ENCODE measurements at regions not wholly inside any gene's neighbourhood (a gene's known extent, or its start where the extent isn't known, plus 50 kb on each side); places are given as distances from the start of the nearest gene placed in this dataset.

DNA sequence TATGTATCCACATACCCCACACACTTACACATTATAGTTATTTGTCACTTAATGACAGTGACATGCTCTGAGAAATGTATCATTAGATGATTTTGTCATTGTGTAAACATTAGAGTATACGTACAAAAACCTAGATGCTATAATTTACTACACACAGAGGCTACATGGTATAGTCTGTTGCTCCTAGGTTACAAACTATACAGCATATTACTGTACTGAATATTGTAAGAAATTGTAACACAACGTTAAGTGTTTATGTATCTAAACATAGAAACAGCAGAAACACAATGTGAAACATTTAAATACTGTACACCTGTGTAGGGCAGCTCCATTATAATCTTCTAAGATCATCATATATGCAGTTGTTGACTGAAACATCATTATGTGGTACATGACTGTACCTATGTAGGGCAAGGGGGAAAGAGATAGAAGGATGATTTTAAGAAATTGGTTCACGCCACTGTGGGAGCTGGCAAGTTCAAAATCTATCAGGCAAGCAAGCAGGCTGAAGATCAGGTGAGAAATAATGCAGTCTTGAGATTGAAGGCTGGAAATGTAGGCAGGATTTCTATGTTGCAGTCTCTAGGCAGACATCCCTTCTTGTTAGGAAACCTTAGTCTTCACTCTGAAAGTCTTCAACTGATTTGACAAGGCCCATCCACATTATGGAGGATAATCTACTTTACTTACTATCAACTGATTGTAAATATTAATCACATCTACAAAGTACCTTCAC is 78.0 kb upstream of the CPEB2 start:
- no peak for DNase-seq
- TF ChIP-seq CTCF (IDR thresholded peaks at IDR 0.05) (no peak), POLR2A (IDR thresholded peaks at IDR 0.05) (no peak)
- Histone ChIP-seq H3K4me1 (peaks cover 0 to 8% (median 2%) of the 10 kb centered on the region in 4 donors), H3K36me3 (no peaks in the 10 kb centered on the region), H3K27ac (no peak overlapping the region), H3K27me3 (no peaks in the 10 kb centered on the region), H3K4me3 (no peak overlapping the region), H3K9me3 (no peaks in the 10 kb centered on the region)
- no peak for ATAC-seq
- intact Hi-C loops (cut with DNase I): no loop called here
- WGBS (ENCODE audit: insufficient coverage, low coverage, low lambda C conversion rate, missing lambda C conversion rate): 76% methylated on average over 3 of the region's 3 CpGs

GRCh38 chr4:14924812-14925344 is 77.4 kb upstream of the CPEB2 start:
- no peak overlapping the region for H3K27ac ChIP-seq
- no peak for ATAC-seq
- peaks cover 0 to 8% (median 2%) of the 10 kb centered on the region in 4 donors for H3K4me1 ChIP-seq
- intact Hi-C loops (cut with DNase I): no loop called here
- H3K4me3 ChIP-seq: no peak overlapping the region
- H3K9me3 ChIP-seq: no peaks in the 10 kb centered on the region
- no peaks in the 10 kb centered on the region for H3K36me3 ChIP-seq
- 83% methylated on average over 3 of the region's 3 CpGs for WGBS (ENCODE audit: insufficient coverage, low coverage, low lambda C conversion rate, missing lambda C conversion rate)
- no peaks in the 10 kb centered on the region for H3K27me3 ChIP-seq
- DNase-seq: no peak
- TF ChIP-seq POLR2A (IDR thresholded peaks at IDR 0.05) (no peak), CTCF (IDR thresholded peaks at IDR 0.05) (no peak)

GRCh38 chr4:14925471-14925870 is 76.8 kb upstream of the CPEB2 start:
- no peak for ATAC-seq
- 85% methylated on average over 5 of the region's 5 CpGs for WGBS (ENCODE audit: insufficient coverage, low coverage, low lambda C conversion rate, missing lambda C conversion rate)
- intact Hi-C loops (cut with DNase I): no loop called here

GRCh38 chr4:14926368-14926767 is 75.9 kb upstream of the CPEB2 start:
- H3K9me3 ChIP-seq: no peaks in the 10 kb centered on the region
- no peaks in the 10 kb centered on the region for H3K27me3 ChIP-seq
- no peaks in the 10 kb centered on the region for H3K36me3 ChIP-seq
- 30% methylated on average over 2 of the region's 2 CpGs for WGBS (ENCODE audit: insufficient coverage, low coverage, low lambda C conversion rate, missing lambda C conversion rate)
- H3K4me1 ChIP-seq: peaks cover 0 to 8% (median 2%) of the 10 kb centered on the region in 4 donors
- TF ChIP-seq POLR2A (IDR thresholded peaks at IDR 0.05): no peak
- no peak for TF ChIP-seq CTCF (IDR thresholded peaks at IDR 0.05)
- DNase-seq: no peak
- no peak overlapping the region for H3K4me3 ChIP-seq
- intact Hi-C loops (cut with DNase I): no loop called here
- no peak overlapping the region for H3K27ac ChIP-seq
- peak in 2 of 4 donors; percentile 22 to 29 for ATAC-seq

More at GRCh38 chr4:14925471-14925870, 76.8 kb upstream of the CPEB2 start:
- peaks cover 0 to 8% (median 2%) of the 10 kb centered on the region in 4 donors for H3K4me1 ChIP-seq
- H3K36me3 ChIP-seq: no peaks in the 10 kb centered on the region
- H3K27ac ChIP-seq: no peak overlapping the region
- DNase-seq: no peak
- H3K9me3 ChIP-seq: no peaks in the 10 kb centered on the region
- no peaks in the 10 kb centered on the region for H3K27me3 ChIP-seq
- H3K4me3 ChIP-seq: no peak overlapping the region
- no peak for TF ChIP-seq POLR2A (IDR thresholded peaks at IDR 0.05)
- no peak for TF ChIP-seq CTCF (IDR thresholded peaks at IDR 0.05)
